ENCODE measurements at regions not wholly inside any gene's neighbourhood (a gene's known extent, or its start where the extent isn't known, plus 50 kb on each side); places are given as distances from the start of the nearest gene placed in this dataset.

GRCh38 chr12:23006413-23006812, 381.4 kb downstream of the ETNK1 start:
- no peak for TF ChIP-seq CTCF (conservative IDR thresholded peaks at IDR 0.05; ENCODE audit: low read depth, low read length)
- no peak for TF ChIP-seq MXI1 (IDR thresholded peaks at IDR 0.05; ENCODE audit: borderline replicate concordance, low read depth, low read length)
- TF ChIP-seq POLR2A (IDR thresholded peaks at IDR 0.05; ENCODE audit: low read depth, low read length), result no peak
- TF ChIP-seq CEBPB (IDR thresholded peaks at IDR 0.05; ENCODE audit: low read depth, low read length), result no peak
- no peak for TF ChIP-seq RAD21 (IDR thresholded peaks at IDR 0.05; ENCODE audit: low read length)
- no peak for TF ChIP-seq BHLHE40 (IDR thresholded peaks at IDR 0.05; ENCODE audit: low read depth, low read length)
- no peak for TF ChIP-seq MAZ (IDR thresholded peaks at IDR 0.05; ENCODE audit: borderline replicate concordance, low read depth, low read length)
- no peak for TF ChIP-seq RFX5 (IDR thresholded peaks at IDR 0.05; ENCODE audit: low read depth, low read length)
